Lower leg skin (tissue), 4 donors: ENCODE measurements at regions not wholly inside any gene's neighbourhood (a gene's known extent, or its start where the extent isn't known, plus 50 kb on each side); places are given as distances from the start of the nearest gene placed in this dataset.
"Not testable (repeated sequence)": the region's sequence is repeated elsewhere in the genome, so short reads cannot be mapped to it uniquely, and the experiment has no call there.

Experiments
- DNase-seq, 2 donors: peaks; one replicate each; pipeline ENCODE4 v3.0.0-alpha.2; 2019; ENCODE audit warnings: low spot score in 2 of 2
- H3K4me3 ChIP-seq: fragments of 200-600 bp; sonication (generic); 2 replicates; pipeline ENCODE4 v1.5.1; 2017; ENCODE audit warnings: mild to moderate bottlenecking, low read depth; ENCODE audit not compliant: poor library complexity, severe bottlenecking
- POLR2A ChIP-seq, 2 donors: fragments of 450-650 bp; IDR thresholded peaks; one replicate each; pipeline ENCODE4 v1.6.1; 2016 to 2017; ENCODE audit warnings: antibody characterized with exemption in 2 of 2, mild to moderate bottlenecking in 1 of 2, moderate library complexity in 1 of 2
- WGBS, 2 donors: methylation state at CpG; one replicate each; pipeline ENCODE4 v1.1.5; 2018; 5-methylcytosine and 5-hydroxymethylcytosine counted together
- intact Hi-C: fragments of 100-400 bp; cut with DNase I; formaldehyde crosslinking; loops from one replicate; pipeline ENCODE4 v1.15.0; 2023; ENCODE audit warnings: low total_unique reads
- TF ChIP-seq, protein P1 (sequence below), 3 donors: fragments of 450-650 bp; IDR thresholded peaks; one replicate each; pipeline ENCODE4 v1.5.1; 2016; ENCODE audit warnings: antibody characterized with exemption in 3 of 3, mild to moderate bottlenecking in 3 of 3, moderate library complexity in 2 of 3

- intact Hi-C loops = no loop called here
- DNase-seq = no peak
- no peak overlapping the region for H3K4me3 ChIP-seq
- TF ChIP-seq POLR2A (IDR thresholded peaks at IDR 0.05) = no peak
- TF ChIP-seq, protein P1, sequence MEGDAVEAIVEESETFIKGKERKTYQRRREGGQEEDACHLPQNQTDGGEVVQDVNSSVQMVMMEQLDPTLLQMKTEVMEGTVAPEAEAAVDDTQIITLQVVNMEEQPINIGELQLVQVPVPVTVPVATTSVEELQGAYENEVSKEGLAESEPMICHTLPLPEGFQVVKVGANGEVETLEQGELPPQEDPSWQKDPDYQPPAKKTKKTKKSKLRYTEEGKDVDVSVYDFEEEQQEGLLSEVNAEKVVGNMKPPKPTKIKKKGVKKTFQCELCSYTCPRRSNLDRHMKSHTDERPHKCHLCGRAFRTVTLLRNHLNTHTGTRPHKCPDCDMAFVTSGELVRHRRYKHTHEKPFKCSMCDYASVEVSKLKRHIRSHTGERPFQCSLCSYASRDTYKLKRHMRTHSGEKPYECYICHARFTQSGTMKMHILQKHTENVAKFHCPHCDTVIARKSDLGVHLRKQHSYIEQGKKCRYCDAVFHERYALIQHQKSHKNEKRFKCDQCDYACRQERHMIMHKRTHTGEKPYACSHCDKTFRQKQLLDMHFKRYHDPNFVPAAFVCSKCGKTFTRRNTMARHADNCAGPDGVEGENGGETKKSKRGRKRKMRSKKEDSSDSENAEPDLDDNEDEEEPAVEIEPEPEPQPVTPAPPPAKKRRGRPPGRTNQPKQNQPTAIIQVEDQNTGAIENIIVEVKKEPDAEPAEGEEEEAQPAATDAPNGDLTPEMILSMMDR (IDR thresholded peaks at IDR 0.05) = no peak
- 79 to 81% methylated on average over 4 of the region's 4 CpGs for WGBS, 2 donors
Observed at GRCh38 chr7:66442385-66442784, 186.3 kb upstream of the KCTD7 start.

- TF ChIP-seq, protein P1 (IDR thresholded peaks at IDR 0.05) = no peak
- no peak for TF ChIP-seq POLR2A (IDR thresholded peaks at IDR 0.05)
- intact Hi-C loops = no loop called here
- DNase-seq = no peak
Observed at GRCh38 chr7:66443946-66444345, 184.7 kb upstream of the KCTD7 start.

GRCh38 chr7:66447007-66447406, 181.7 kb upstream of the KCTD7 start:
- DNase-seq, intact Hi-C loops: not testable (repeated sequence)
- WGBS, 2 donors = 96 to 97% methylated on average over 2 of the region's 2 CpGs

More at GRCh38 chr7:66443946-66444345, 184.7 kb upstream of the KCTD7 start:
- no peak overlapping the region for H3K4me3 ChIP-seq

GRCh38 chr7:66450814-66451213, 177.9 kb upstream of the KCTD7 start:
- 94 to 97% methylated on average over 2 of the region's 2 CpGs for WGBS, 2 donors
- intact Hi-C loops = not testable (repeated sequence)

More at GRCh38 chr7:66447007-66447406, 181.7 kb upstream of the KCTD7 start:
- H3K4me3 ChIP-seq = not testable (repeated sequence)

GRCh38 chr7:66451713-66452112, 177.0 kb upstream of the KCTD7 start:
- DNase-seq, H3K4me3 ChIP-seq, intact Hi-C loops: not testable (repeated sequence)
- WGBS, 2 donors = 88 to 89% methylated on average over 2 of the region's 2 CpGs

More at GRCh38 chr7:66450814-66451213, 177.9 kb upstream of the KCTD7 start:
- not testable (repeated sequence) for H3K4me3 ChIP-seq, DNase-seq

DNA sequence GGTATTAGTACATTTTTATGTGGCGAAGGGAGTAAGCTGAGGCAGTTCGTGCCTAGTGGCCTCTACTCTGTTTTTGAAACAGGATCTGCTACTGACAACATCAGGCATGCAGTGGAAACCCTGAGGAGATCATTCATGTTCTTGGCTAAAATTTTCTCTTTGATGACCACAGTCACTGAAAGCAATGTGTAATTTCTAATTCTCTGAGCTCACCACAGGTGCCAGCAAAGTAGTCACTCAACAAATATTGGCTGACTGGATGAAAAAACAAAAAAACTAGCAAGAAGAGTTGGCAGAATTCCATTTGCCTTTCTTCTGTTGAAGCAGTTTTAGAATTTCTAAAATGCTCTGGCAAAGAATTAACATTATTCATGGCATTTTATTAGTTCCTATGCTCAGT, 176.5 kb upstream of the KCTD7 start:
- no peak overlapping the region for H3K4me3 ChIP-seq
- 66 to 78% methylated on average over 2 of the region's 2 CpGs for WGBS, 2 donors
- TF ChIP-seq, protein P1 (IDR thresholded peaks at IDR 0.05) = no peak
- TF ChIP-seq POLR2A (IDR thresholded peaks at IDR 0.05) = no peak
- no peak for DNase-seq
- intact Hi-C loops = no loop called here

- intact Hi-C loops = no loop called here
- H3K4me3 ChIP-seq = no peak overlapping the region
- WGBS, 2 donors = 97% methylated on average over 6 of the region's 6 CpGs
- no peak for TF ChIP-seq POLR2A (IDR thresholded peaks at IDR 0.05)
- TF ChIP-seq, protein P1 (IDR thresholded peaks at IDR 0.05) = no peak
- DNase-seq = no peak
Observed at GRCh38 chr7:66453340-66453739, 175.3 kb upstream of the KCTD7 start.
